ENCODE measurements at regions not wholly inside any gene's neighbourhood (a gene's known extent, or its start where the extent isn't known, plus 50 kb on each side); places are given as distances from the start of the nearest gene placed in this dataset.

GRCh38 chr11:69563946-69564775 is 76.8 kb upstream of the CCND1 start:
- Mint-ChIP-seq H3K27ac (no peak overlapping the region), H3K36me3 (no peaks in the 10 kb centered on the region), H3K4me3 (no peak overlapping the region), H3K4me1 (no peaks in the 10 kb centered on the region), H3K27me3 (peaks cover 6% of the 10 kb centered on the region), H3K9me3 (peaks cover 3% of the 10 kb centered on the region)
- DNase-seq (ENCODE audit: low spot score in 2 of 2), result no peak
- no peak for ATAC-seq (ENCODE audit: low read depth)

- Mint-ChIP-seq H3K4me1 (no peaks in the 10 kb centered on the region), H3K9me3 (peaks cover under 1% of the 10 kb centered on the region), H3K27me3 (peaks cover 6% of the 10 kb centered on the region), H3K4me3 (no peak overlapping the region), H3K36me3 (no peaks in the 10 kb centered on the region), H3K27ac (no peak overlapping the region)
- ATAC-seq (ENCODE audit: low read depth) (no peak), DNase-seq (ENCODE audit: low spot score in 2 of 2) (no peak)
These were observed 75.0 kb upstream of the CCND1 start for GRCh38 chr11:69566001-69566400.

GRCh38 chr11:69567951-69568808 is 72.8 kb upstream of the CCND1 start:
- H3K36me3 Mint-ChIP-seq, result no peaks in the 10 kb centered on the region
- ATAC-seq (ENCODE audit: low read depth) (no peak), DNase-seq (ENCODE audit: low spot score in 2 of 2) (no peak)
- no peak overlapping the region for H3K27ac Mint-ChIP-seq
- no peaks in the 10 kb centered on the region for H3K9me3 Mint-ChIP-seq
- H3K4me1 Mint-ChIP-seq, result no peaks in the 10 kb centered on the region
- H3K27me3 Mint-ChIP-seq, result peaks cover 10% of the 10 kb centered on the region
- no peak overlapping the region for H3K4me3 Mint-ChIP-seq

GRCh38 chr11:69568809-69569097 is 72.2 kb upstream of the CCND1 start:
- H3K27ac Mint-ChIP-seq, result no peak overlapping the region
- H3K4me3 Mint-ChIP-seq, result no peak overlapping the region
- ATAC-seq (ENCODE audit: low read depth), result no peak

GRCh38 chr11:69569306-69570200 is 71.4 kb upstream of the CCND1 start:
- Mint-ChIP-seq H3K27me3 (peaks cover 10% of the 10 kb centered on the region), H3K4me1 (no peaks in the 10 kb centered on the region), H3K4me3 (no peak overlapping the region), H3K9me3 (no peaks in the 10 kb centered on the region), H3K36me3 (no peaks in the 10 kb centered on the region), H3K27ac (no peak overlapping the region)
- DNase-seq (ENCODE audit: low spot score in 2 of 2), result no peak
- ATAC-seq (ENCODE audit: low read depth), result no peak

More at GRCh38 chr11:69568809-69569097, 72.2 kb upstream of the CCND1 start:
- H3K9me3 Mint-ChIP-seq, result no peaks in the 10 kb centered on the region
- DNase-seq (ENCODE audit: low spot score in 2 of 2), result no peak
- no peaks in the 10 kb centered on the region for H3K36me3 Mint-ChIP-seq
- H3K4me1 Mint-ChIP-seq, result no peaks in the 10 kb centered on the region
- peaks cover 10% of the 10 kb centered on the region for H3K27me3 Mint-ChIP-seq

GRCh38 chr11:69572233-69572860 is 68.6 kb upstream of the CCND1 start:
- H3K9me3 Mint-ChIP-seq, result no peaks in the 10 kb centered on the region
- peaks cover 4% of the 10 kb centered on the region for H3K4me1 Mint-ChIP-seq
- no peak overlapping the region for H3K27ac Mint-ChIP-seq
- peaks cover 16% of the 10 kb centered on the region for H3K27me3 Mint-ChIP-seq
- H3K4me3 Mint-ChIP-seq, result no peak overlapping the region
- no peak for ATAC-seq (ENCODE audit: low read depth)
- no peak for DNase-seq (ENCODE audit: low spot score in 2 of 2)
- peaks cover 3% of the 10 kb centered on the region for H3K36me3 Mint-ChIP-seq

- no peak for ATAC-seq (ENCODE audit: low read depth)
- Mint-ChIP-seq H3K27ac (no peak overlapping the region), H3K9me3 (no peaks in the 10 kb centered on the region), H3K27me3 (peaks cover 18% of the 10 kb centered on the region), H3K4me3 (no peak overlapping the region), H3K36me3 (peaks cover 3% of the 10 kb centered on the region), H3K4me1 (peaks cover 4% of the 10 kb centered on the region)
- no peak for DNase-seq (ENCODE audit: low spot score in 2 of 2)
These were observed 68.1 kb upstream of the CCND1 start for GRCh38 chr11:69572861-69573260.

- no peaks in the 10 kb centered on the region for H3K9me3 Mint-ChIP-seq
- no peak for ATAC-seq (ENCODE audit: low read depth)
- peaks cover 13% of the 10 kb centered on the region for H3K27me3 Mint-ChIP-seq
These were observed 67.0 kb upstream of the CCND1 start for GRCh38 chr11:69573761-69574607.

GRCh38 chr11:69574608-69575255 is 66.2 kb upstream of the CCND1 start:
- ATAC-seq (ENCODE audit: low read depth), result no peak
- DNase-seq (ENCODE audit: low spot score in 2 of 2), result no peak
- H3K36me3 Mint-ChIP-seq, result peaks cover 3% of the 10 kb centered on the region
- peaks cover 13% of the 10 kb centered on the region for H3K27me3 Mint-ChIP-seq
- H3K4me3 Mint-ChIP-seq, result no peak overlapping the region
- H3K9me3 Mint-ChIP-seq, result no peaks in the 10 kb centered on the region
- H3K27ac Mint-ChIP-seq, result no peak overlapping the region
- H3K4me1 Mint-ChIP-seq, result peaks cover 4% of the 10 kb centered on the region

More at GRCh38 chr11:69573761-69574607, 67.0 kb upstream of the CCND1 start:
- H3K27ac Mint-ChIP-seq, result no peak overlapping the region
- H3K4me1 Mint-ChIP-seq, result peaks cover 4% of the 10 kb centered on the region
- H3K36me3 Mint-ChIP-seq, result peaks cover 3% of the 10 kb centered on the region
- H3K4me3 Mint-ChIP-seq, result no peak overlapping the region
- DNase-seq (ENCODE audit: low spot score in 2 of 2), result no peak

- DNase-seq (ENCODE audit: low spot score in 2 of 2), result no peak
- peaks cover 3% of the 10 kb centered on the region for H3K36me3 Mint-ChIP-seq
- H3K9me3 Mint-ChIP-seq, result no peaks in the 10 kb centered on the region
- no peak overlapping the region for H3K27ac Mint-ChIP-seq
- H3K27me3 Mint-ChIP-seq, result peaks cover 13% of the 10 kb centered on the region
- H3K4me3 Mint-ChIP-seq, result no peak overlapping the region
- no peak for ATAC-seq (ENCODE audit: low read depth)
- H3K4me1 Mint-ChIP-seq, result peaks cover 4% of the 10 kb centered on the region
These were observed 65.5 kb upstream of the CCND1 start for GRCh38 chr11:69575296-69576068.

GRCh38 chr11:69576069-69576782 is 64.7 kb upstream of the CCND1 start:
- Mint-ChIP-seq H3K4me3 (no peak overlapping the region), H3K9me3 (no peaks in the 10 kb centered on the region), H3K27ac (no peak overlapping the region), H3K4me1 (peaks cover 4% of the 10 kb centered on the region), H3K36me3 (peaks cover 3% of the 10 kb centered on the region), H3K27me3 (peaks cover 13% of the 10 kb centered on the region)
- ATAC-seq (ENCODE audit: low read depth) (no peak), DNase-seq (ENCODE audit: low spot score in 2 of 2) (no peak)

Data from memory B cell (primary cell).